ENCODE measurements at regions not wholly inside any gene's neighbourhood (a gene's known extent, or its start where the extent isn't known, plus 50 kb on each side); places are given as distances from the start of the nearest gene placed in this dataset.

DNA sequence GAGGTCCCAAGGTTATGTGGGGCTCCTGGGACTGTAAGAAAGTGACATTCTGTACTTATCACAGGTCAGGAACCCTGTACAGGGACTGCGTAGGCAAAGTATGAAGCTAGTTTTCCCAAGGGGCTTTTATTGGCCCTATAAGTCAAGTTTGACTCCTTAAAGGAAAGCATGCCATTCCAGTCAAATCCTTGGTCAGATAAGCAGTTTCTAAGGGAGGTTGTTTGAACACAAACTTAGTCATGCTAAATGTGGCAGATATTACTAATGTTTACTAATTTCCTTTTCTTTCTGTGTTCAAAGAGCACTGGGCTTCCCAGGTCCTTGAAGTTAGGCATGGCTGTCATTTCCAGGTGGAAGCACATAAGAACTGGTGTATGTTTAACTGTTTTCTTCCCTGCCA, 472.4 kb downstream of the ATP23 start:
- no peak overlapping the region for H3K4me3 ChIP-seq (ENCODE audit: control insufficient read depth, low read depth, low read length)
- TF ChIP-seq, protein P1, sequence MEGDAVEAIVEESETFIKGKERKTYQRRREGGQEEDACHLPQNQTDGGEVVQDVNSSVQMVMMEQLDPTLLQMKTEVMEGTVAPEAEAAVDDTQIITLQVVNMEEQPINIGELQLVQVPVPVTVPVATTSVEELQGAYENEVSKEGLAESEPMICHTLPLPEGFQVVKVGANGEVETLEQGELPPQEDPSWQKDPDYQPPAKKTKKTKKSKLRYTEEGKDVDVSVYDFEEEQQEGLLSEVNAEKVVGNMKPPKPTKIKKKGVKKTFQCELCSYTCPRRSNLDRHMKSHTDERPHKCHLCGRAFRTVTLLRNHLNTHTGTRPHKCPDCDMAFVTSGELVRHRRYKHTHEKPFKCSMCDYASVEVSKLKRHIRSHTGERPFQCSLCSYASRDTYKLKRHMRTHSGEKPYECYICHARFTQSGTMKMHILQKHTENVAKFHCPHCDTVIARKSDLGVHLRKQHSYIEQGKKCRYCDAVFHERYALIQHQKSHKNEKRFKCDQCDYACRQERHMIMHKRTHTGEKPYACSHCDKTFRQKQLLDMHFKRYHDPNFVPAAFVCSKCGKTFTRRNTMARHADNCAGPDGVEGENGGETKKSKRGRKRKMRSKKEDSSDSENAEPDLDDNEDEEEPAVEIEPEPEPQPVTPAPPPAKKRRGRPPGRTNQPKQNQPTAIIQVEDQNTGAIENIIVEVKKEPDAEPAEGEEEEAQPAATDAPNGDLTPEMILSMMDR (conservative IDR thresholded peaks at IDR 0.05; ENCODE audit: control insufficient read depth, insufficient read depth, low read depth, low read length): no peak
- DNase-seq (ENCODE audit: low read depth): peak; percentile 81

DNA sequence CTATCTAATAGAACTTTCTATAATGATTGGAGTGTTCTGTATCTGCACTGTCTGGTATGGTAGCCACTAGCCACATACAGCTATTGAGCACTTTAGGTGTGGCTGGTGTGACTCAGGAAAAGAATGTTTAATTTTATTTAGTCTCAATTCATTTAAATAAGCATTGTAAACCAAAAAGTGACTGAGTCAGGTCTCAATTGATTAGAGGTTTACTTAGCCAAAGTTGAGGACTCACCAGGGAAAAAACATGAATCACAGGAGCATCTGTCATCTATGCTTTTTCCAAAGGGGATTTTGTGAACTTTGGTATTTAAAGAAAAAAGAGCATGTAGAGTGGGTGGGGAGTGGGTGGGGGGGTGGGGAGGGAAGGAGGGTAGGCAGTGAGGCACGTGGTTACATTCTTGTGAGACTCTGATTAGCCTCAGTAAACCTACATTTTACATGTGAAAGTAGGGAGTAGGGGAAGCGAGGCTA, 473.1 kb downstream of the ATP23 start:
- H3K4me3 ChIP-seq (ENCODE audit: control insufficient read depth, low read depth, low read length): no peak overlapping the region
- peak; percentile 90 for DNase-seq (ENCODE audit: low read depth)
- TF ChIP-seq, protein P1 (conservative IDR thresholded peaks at IDR 0.05; ENCODE audit: control insufficient read depth, insufficient read depth, low read depth, low read length): no peak

DNA sequence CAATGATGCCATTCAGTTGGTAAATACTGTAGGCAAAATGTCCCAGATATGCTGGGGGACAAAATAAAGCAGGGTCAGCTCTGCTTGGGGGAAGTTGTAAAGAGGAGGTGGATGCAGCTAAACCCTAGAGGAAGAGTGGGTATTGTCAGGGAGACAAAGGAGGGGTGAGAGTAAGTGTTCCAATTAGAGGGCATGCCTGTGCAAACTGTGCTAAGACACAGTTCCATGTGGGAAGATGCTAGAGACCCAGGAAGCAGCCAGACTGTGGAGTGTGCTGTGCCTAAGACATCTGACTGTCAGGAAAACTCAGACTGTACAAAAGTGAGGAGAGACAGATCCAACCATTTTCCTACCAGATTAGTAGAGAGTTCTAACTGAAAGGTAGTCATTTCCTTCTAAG, 474.3 kb downstream of the ATP23 start:
- no peak for DNase-seq (ENCODE audit: low read depth)
- TF ChIP-seq, protein P1 (conservative IDR thresholded peaks at IDR 0.05; ENCODE audit: control insufficient read depth, insufficient read depth, low read depth, low read length): no peak
- H3K4me3 ChIP-seq (ENCODE audit: control insufficient read depth, low read depth, low read length): no peak overlapping the region

DNA sequence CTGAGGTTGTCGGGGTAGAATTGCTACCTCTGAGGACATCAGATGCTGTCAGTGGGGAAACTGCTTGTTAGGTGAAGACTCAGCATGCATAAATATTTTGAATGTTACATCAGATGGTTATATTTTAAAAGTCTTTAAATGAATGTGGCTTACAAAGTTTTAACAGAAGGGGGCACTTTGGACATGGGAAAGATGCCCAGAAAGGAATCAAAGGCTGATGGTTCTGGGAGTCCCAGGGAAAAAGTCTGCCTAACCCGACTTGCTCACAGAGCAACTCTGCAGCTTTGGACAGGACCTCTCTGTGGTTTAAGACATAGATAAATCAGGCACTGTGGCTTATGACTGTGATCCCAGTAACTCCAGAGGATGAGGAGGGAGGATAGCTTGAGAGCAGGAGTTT, 474.9 kb downstream of the ATP23 start:
- H3K4me3 ChIP-seq (ENCODE audit: control insufficient read depth, low read depth, low read length): no peak overlapping the region
- peak; percentile 91 for DNase-seq (ENCODE audit: low read depth)
- TF ChIP-seq, protein P1 (conservative IDR thresholded peaks at IDR 0.05; ENCODE audit: control insufficient read depth, insufficient read depth, low read depth, low read length): peak; percentile 50

DNA sequence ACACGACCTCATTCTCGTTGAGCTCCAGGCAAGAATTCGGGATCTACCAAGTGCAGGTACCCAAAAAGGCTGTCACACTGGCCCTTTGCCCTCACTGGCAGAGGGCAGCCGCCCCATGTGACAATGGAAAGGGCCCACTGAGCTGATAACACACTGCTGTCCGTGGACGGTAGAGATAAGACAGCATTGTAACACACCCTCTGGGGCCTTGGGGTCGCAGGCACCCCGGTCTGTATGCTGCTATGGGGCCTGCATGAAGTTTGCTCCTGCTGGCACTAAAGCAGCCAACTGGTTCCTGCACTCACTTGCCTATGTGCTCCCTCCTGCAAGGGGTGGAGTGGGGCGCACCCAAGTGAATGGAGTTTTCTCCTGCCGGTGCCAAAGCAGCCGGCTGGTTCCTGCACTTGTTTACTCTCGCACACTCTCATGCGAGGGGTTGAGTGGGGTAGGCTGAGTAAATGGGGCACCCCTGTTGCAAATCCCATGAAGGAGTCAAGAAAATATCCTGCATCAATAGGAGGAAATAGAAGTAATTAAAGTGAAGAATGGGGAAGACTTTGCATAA, 477.9 kb downstream of the ATP23 start:
- TF ChIP-seq, protein P1 (conservative IDR thresholded peaks at IDR 0.05; ENCODE audit: control insufficient read depth, insufficient read depth, low read depth, low read length): no peak
- no peak for DNase-seq (ENCODE audit: low read depth)
- no peak overlapping the region for H3K4me3 ChIP-seq (ENCODE audit: control insufficient read depth, low read depth, low read length)

DNA sequence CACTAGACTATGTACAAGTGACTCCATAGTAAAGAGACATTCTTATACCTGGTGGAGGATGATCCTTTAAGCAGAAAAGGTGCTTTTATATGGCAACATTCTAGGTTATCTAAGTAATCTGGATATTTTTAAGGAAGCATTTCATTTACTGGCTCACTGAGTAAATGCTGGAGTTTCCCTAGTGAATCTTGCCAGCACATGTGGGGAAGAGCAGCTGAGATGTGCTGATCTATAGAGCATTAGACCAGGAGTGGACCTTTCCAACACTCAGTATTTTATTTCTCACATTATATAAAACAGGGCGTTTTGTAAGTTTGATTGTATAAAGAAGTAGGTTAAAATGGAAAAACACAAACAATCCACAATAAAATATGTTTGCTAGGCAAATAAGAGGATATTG, 478.5 kb downstream of the ATP23 start:
- no peak overlapping the region for H3K4me3 ChIP-seq (ENCODE audit: control insufficient read depth, low read depth, low read length)
- TF ChIP-seq, protein P1 (conservative IDR thresholded peaks at IDR 0.05; ENCODE audit: control insufficient read depth, insufficient read depth, low read depth, low read length): no peak

DNA sequence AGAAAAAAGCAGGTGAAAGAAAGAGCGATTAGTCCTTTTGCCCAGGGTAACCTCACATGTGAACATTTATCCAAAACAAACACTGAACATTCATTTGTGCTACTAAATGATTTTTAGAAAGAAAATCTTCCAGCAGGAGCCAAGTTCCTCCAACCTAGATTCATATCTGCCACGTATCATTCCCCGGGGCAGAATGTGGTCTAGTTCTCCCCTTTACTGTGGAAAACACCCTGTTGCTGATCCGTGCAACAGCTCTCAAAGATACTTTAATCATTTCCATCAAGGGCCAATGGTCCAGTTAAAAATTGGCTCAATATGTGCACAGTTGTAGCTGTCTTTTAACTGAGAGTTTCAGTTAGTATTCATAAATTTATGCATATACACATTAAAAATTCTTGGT, 479.1 kb downstream of the ATP23 start:
- peak; percentile 64 for DNase-seq (ENCODE audit: low read depth)
- TF ChIP-seq, protein P1 (conservative IDR thresholded peaks at IDR 0.05; ENCODE audit: control insufficient read depth, insufficient read depth, low read depth, low read length): no peak
- no peak overlapping the region for H3K4me3 ChIP-seq (ENCODE audit: control insufficient read depth, low read depth, low read length)

More for the DNA sequence above, 478.5 kb downstream of the ATP23 start:
- peak; percentile 37 for DNase-seq (ENCODE audit: low read depth)

Measured in fibroblast of mammary gland (primary cell).